HCT116 (cell line): ENCODE measurements at regions not wholly inside any gene's neighbourhood (a gene's known extent, or its start where the extent isn't known, plus 50 kb on each side); places are given as distances from the start of the nearest gene placed in this dataset.

Source experiments
- ELF1 ChIP-seq: IDR thresholded peaks from 2 replicates; pipeline ENCODE4 v1.6.1; 2012; ENCODE audit warnings: low read depth, borderline replicate concordance
- EZH2 ChIP-seq: fragments of 200-600 bp; sonication (generic); IDR thresholded peaks from 2 replicates; pipeline ENCODE4 v1.6.1; 2017; ENCODE audit warnings: antibody characterized with exemption, mixed run types
- EZH2phosphoT487 ChIP-seq: fragments of 200-600 bp; IDR thresholded peaks from 2 replicates; pipeline ENCODE4 v1.6.1; 2018; ENCODE audit warnings: antibody characterized with exemption, borderline replicate concordance
- FOSL1 ChIP-seq: IDR thresholded peaks from 2 replicates; pipeline ENCODE4 v1.6.1; 2012; ENCODE audit warnings: low read depth
- POLR2A ChIP-seq: IDR thresholded peaks from 2 replicates; pipeline ENCODE4 v1.7.0; 2011; ENCODE audit warnings: borderline replicate concordance; ENCODE audit not compliant: insufficient read depth, insufficient read length; ENCODE audit errors: extremely low read depth
- POLR2AphosphoS5 ChIP-seq: IDR thresholded peaks from 2 replicates; pipeline ENCODE4 v1.6.1; 2011; ENCODE audit warnings: mild to moderate bottlenecking, low read depth, low read length, moderate library complexity
- SP1 ChIP-seq: IDR thresholded peaks from 2 replicates; pipeline ENCODE4 v1.6.1; 2012; ENCODE audit warnings: low read depth
- SRF ChIP-seq: IDR thresholded peaks from 2 replicates; pipeline ENCODE4 v1.6.1; 2012; ENCODE audit warnings: low read depth
- TF ChIP-seq, protein P1 (sequence below), 3 experiments: fragments of 200-600 bp in 1 of 3; sonication (generic) in 1 of 3; IDR thresholded peaks in 2 of 3; conservative IDR thresholded peaks in 1 of 3; 2 replicates each; pipeline ENCODE4 v1.5.1; 2012 to 2017; ENCODE audit warnings: low read depth in 2 of 3, low read length in 2 of 3, antibody characterized with exemption in 1 of 3, borderline replicate concordance in 1 of 3, control low read depth in 1 of 3, mild to moderate bottlenecking in 1 of 3, mixed read lengths in 1 of 3, mixed run types in 1 of 3, moderate library complexity in 1 of 3; ENCODE audit not compliant: insufficient read depth in 1 of 3
- TF ChIP-seq, protein P2 (sequence below): IDR thresholded peaks from 2 replicates; pipeline ENCODE4 v1.6.1; 2012

DNA sequence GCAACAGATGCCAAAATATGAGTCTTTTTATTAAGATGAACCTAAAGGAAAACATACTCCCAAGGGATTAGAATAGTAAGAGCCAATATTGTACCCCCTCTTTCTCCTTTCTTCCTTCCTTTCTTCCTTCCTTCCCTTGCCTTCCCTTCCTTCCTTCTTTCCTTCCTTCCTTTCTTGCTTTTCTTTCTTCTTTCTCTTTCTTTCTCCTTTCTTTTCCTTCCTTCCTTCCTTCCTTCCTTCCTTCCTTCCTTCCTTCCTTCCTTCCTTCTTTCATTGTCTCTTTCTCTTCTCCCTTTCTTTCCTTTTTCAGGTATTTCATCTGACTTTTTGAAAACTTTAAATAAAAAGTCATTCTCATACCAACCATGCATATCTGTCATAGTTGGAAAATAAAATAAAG lies 892.5 kb downstream of the LRFN5 start:
- TF ChIP-seq POLR2A: no peak
- TF ChIP-seq SP1: no peak
- TF ChIP-seq POLR2AphosphoS5: no peak
- TF ChIP-seq, protein P1, sequence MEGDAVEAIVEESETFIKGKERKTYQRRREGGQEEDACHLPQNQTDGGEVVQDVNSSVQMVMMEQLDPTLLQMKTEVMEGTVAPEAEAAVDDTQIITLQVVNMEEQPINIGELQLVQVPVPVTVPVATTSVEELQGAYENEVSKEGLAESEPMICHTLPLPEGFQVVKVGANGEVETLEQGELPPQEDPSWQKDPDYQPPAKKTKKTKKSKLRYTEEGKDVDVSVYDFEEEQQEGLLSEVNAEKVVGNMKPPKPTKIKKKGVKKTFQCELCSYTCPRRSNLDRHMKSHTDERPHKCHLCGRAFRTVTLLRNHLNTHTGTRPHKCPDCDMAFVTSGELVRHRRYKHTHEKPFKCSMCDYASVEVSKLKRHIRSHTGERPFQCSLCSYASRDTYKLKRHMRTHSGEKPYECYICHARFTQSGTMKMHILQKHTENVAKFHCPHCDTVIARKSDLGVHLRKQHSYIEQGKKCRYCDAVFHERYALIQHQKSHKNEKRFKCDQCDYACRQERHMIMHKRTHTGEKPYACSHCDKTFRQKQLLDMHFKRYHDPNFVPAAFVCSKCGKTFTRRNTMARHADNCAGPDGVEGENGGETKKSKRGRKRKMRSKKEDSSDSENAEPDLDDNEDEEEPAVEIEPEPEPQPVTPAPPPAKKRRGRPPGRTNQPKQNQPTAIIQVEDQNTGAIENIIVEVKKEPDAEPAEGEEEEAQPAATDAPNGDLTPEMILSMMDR (IDR thresholded peaks at IDR 0.05 in 2 of 3, conservative IDR thresholded peaks at IDR 0.05 in 1 of 3; ENCODE audit: borderline replicate concordance in 1 of 3, insufficient read depth in 1 of 3, low read depth in 2 of 3, low read length in 2 of 3): no peak
- TF ChIP-seq FOSL1: no peak
- no peak for TF ChIP-seq SRF
- no peak for TF ChIP-seq EZH2
- no peak for TF ChIP-seq EZH2phosphoT487
- TF ChIP-seq ELF1: no peak
- TF ChIP-seq, protein P2, sequence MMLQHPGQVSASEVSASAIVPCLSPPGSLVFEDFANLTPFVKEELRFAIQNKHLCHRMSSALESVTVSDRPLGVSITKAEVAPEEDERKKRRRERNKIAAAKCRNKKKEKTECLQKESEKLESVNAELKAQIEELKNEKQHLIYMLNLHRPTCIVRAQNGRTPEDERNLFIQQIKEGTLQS: no peak
